Adrenal gland (tissue), 9 donors: ENCODE measurements at regions not wholly inside any gene's neighbourhood (a gene's known extent, or its start where the extent isn't known, plus 50 kb on each side); places are given as distances from the start of the nearest gene placed in this dataset.

ENCODE experiments used
- DNase-seq, 7 donors: peaks; one replicate each; pipeline ENCODE4 v3.0.0-alpha.2; 2019 to 2020
- H3K27ac ChIP-seq, 5 donors: fragments of 200-600 bp; sonication (generic) in 4 of 5; 1 replicate in 3 of 5; 2 replicates in 2 of 5; pipeline versions ENCODE4 v1.5.1 to v1.8.0; 2016 to 2020; ENCODE audit warnings: mild to moderate bottlenecking in 1 of 5
- H3K27me3 ChIP-seq: fragments of 200-600 bp; 2 replicates; pipeline ENCODE4 v1.8.0; 2021
- H3K36me3 ChIP-seq, 2 donors: fragments of 200-600 bp; replicated peaks in 1 of 2; 1 replicate in 1 of 2; 2 replicates in 1 of 2; pipeline versions ENCODE4 v1.5.1 to v1.8.0; 2018 to 2022
- H3K4me1 ChIP-seq, 2 donors: fragments of 200-600 bp; replicated peaks in 1 of 2; 1 replicate in 1 of 2; 2 replicates in 1 of 2; pipeline versions ENCODE4 v1.5.1 to v1.8.0; 2018 to 2021
- H3K4me3 ChIP-seq, 4 donors: fragments of 200-600 bp; sonication (generic) in 3 of 4; one replicate each; pipeline ENCODE4 v1.5.1; 2016 to 2018
- H3K9me3 ChIP-seq, 3 donors: fragments of 200-600 bp; sonication (generic) in 1 of 3; replicated peaks in 1 of 3; 1 replicate in 2 of 3; 2 replicates in 1 of 3; pipeline versions ENCODE4 v1.5.1 to v1.8.0; 2016 to 2021
- POLR2A ChIP-seq, 2 donors: fragments of 450-650 bp; IDR thresholded peaks; one replicate each; pipeline ENCODE4 v1.6.1; 2017; ENCODE audit warnings: antibody characterized with exemption in 2 of 2, mild to moderate bottlenecking in 2 of 2, moderate library complexity in 1 of 2
- WGBS, 4 donors: extraction: QIAGEN DNeasy Blood & Tissue Kit in 2 of 4; methylation state at CpG; one replicate each; pipeline versions ENCODE4 v1.1.5 to v1.1.7; 2013 to 2017; 5-methylcytosine and 5-hydroxymethylcytosine counted together
- intact Hi-C, 2 donors: fragments of 100-400 bp; cut with DNase I; formaldehyde crosslinking; loops; one replicate each; pipeline versions ENCODE4 v1.14.1 to v1.15.0; 2022 to 2023
- TF ChIP-seq, protein P1 (sequence below), 6 experiments: fragments of 450-650 bp in 4 of 6; fragments of 200-600 bp in 2 of 6; sonication (generic) in 1 of 6; IDR thresholded peaks; 1 replicate in 5 of 6; 2 replicates in 1 of 6; pipeline versions ENCODE4 v1.5.1 to v1.8.0; 2016 to 2021; ENCODE audit warnings: antibody characterized with exemption in 6 of 6, mild to moderate bottlenecking in 2 of 6, moderate library complexity in 1 of 6
- donor health status: healthy with polysubstance abuse.
- donor health status: Bipolar disorder and iron deficiency.
- donor health status: DM: yes; HTN: yes; CAD: no.
- donor health status: DM: no; HTN: no; CAD: no.
- donor health status: DM: no; HTN: no; CAD: no.

DNA sequence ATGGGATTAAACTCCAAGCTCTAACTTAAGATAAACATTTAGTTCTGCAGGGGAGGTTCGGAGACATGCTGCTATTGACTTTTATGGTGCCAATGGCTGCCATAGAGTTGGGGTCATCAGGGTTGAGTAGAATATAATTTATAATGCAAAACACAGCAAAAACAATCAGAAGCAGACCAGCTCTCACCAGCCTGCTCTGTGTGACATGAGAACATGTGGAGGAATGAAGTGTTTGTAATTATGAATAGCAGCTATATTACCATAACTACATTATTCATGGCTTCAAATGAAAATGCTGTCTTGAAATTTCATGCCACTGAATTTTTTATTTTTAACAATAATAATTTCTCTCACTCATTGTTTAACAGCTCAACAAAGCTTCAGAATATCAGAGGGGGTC, 645.6 kb upstream of the CDH8 start:
- TF ChIP-seq, protein P1, sequence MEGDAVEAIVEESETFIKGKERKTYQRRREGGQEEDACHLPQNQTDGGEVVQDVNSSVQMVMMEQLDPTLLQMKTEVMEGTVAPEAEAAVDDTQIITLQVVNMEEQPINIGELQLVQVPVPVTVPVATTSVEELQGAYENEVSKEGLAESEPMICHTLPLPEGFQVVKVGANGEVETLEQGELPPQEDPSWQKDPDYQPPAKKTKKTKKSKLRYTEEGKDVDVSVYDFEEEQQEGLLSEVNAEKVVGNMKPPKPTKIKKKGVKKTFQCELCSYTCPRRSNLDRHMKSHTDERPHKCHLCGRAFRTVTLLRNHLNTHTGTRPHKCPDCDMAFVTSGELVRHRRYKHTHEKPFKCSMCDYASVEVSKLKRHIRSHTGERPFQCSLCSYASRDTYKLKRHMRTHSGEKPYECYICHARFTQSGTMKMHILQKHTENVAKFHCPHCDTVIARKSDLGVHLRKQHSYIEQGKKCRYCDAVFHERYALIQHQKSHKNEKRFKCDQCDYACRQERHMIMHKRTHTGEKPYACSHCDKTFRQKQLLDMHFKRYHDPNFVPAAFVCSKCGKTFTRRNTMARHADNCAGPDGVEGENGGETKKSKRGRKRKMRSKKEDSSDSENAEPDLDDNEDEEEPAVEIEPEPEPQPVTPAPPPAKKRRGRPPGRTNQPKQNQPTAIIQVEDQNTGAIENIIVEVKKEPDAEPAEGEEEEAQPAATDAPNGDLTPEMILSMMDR (IDR thresholded peaks at IDR 0.05), result no peak
- TF ChIP-seq POLR2A (IDR thresholded peaks at IDR 0.05), result no peak
- H3K27me3 ChIP-seq, result no peaks in the 10 kb centered on the region
- no peak for DNase-seq
- H3K4me3 ChIP-seq, result no peak overlapping the region
- no peak overlapping the region for H3K27ac ChIP-seq
- H3K4me1 ChIP-seq, result no peaks in the 10 kb centered on the region
- WGBS, 4 donors, result 78 to 87% (median 82%) methylated on average over 1 of the region's 1 CpG
- intact Hi-C loops, result no loop called here
- peaks cover 0 to 9% (median 4%) of the 10 kb centered on the region in 3 donors for H3K9me3 ChIP-seq
- no peaks in the 10 kb centered on the region for H3K36me3 ChIP-seq

- Histone ChIP-seq H3K4me3 (no peak overlapping the region), H3K9me3 (peaks cover 0 to 9% (median 0%) of the 10 kb centered on the region in 3 donors), H3K4me1 (no peaks in the 10 kb centered on the region), H3K36me3 (no peaks in the 10 kb centered on the region), H3K27me3 (no peaks in the 10 kb centered on the region), H3K27ac (no peak overlapping the region)
- TF ChIP-seq, protein P1 (IDR thresholded peaks at IDR 0.05), result no peak
- TF ChIP-seq POLR2A (IDR thresholded peaks at IDR 0.05), result no peak
- 81 to 95% (median 93%) methylated on average over 4 of the region's 4 CpGs for WGBS, 4 donors
- no peak for DNase-seq
- intact Hi-C loops, result no loop called here
Observed at GRCh38 chr16:62678796-62679195, 642.6 kb upstream of the CDH8 start.

GRCh38 chr16:62676306-62676705, 640.1 kb upstream of the CDH8 start:
- H3K36me3 ChIP-seq, result no peaks in the 10 kb centered on the region
- no peak overlapping the region for H3K27ac ChIP-seq
- TF ChIP-seq, protein P1 (IDR thresholded peaks at IDR 0.05), result no peak
- no peak for TF ChIP-seq POLR2A (IDR thresholded peaks at IDR 0.05)
- peaks cover 0 to 9% (median 0%) of the 10 kb centered on the region in 3 donors for H3K9me3 ChIP-seq
- H3K4me1 ChIP-seq, result no peaks in the 10 kb centered on the region
- H3K27me3 ChIP-seq, result no peaks in the 10 kb centered on the region
- intact Hi-C loops, result no loop called here
- H3K4me3 ChIP-seq, result no peak overlapping the region
- WGBS, 4 donors, result 79 to 82% (median 80%) methylated on average over 4 of the region's 4 CpGs
- DNase-seq, result no peak

GRCh38 chr16:62665269-62665668, 629.0 kb upstream of the CDH8 start:
- Histone ChIP-seq H3K9me3 (no peaks in the 10 kb centered on the region), H3K4me1 (no peaks in the 10 kb centered on the region), H3K27ac (no peak overlapping the region), H3K36me3 (no peaks in the 10 kb centered on the region), H3K27me3 (no peaks in the 10 kb centered on the region), H3K4me3 (no peak overlapping the region)
- intact Hi-C loops, result no loop called here
- no peak for DNase-seq
- WGBS, 4 donors, result 79 to 87% (median 85%) methylated on average over 1 of the region's 1 CpG
- TF ChIP-seq, protein P1 (IDR thresholded peaks at IDR 0.05), result no peak
- TF ChIP-seq POLR2A (IDR thresholded peaks at IDR 0.05), result no peak
